Kidney (tissue), 13 donors: ENCODE measurements at regions not wholly inside any gene's neighbourhood (a gene's known extent, or its start where the extent isn't known, plus 50 kb on each side); places are given as distances from the start of the nearest gene placed in this dataset.

Source experiments
- DNase-seq, 5 donors: peaks; one replicate each; pipeline ENCODE4 v3.0.0-alpha.2; 2013 to 2020
- FAIRE-seq: peaks from 2 replicates; lab custom pipeline; 2012; peaks lifted over from hg19 to GRCh38; lab: Jason Lieb, UNC
- H3K27ac ChIP-seq, 2 donors: one replicate each; pipeline ENCODE4 v1.7.0; 2013; ENCODE audit warnings: low read depth in 2 of 2, low read length in 2 of 2, inconsistent platforms in 1 of 2
- H3K27me3 ChIP-seq: one replicate; pipeline ENCODE4 v1.7.1; 2013; ENCODE audit warnings: low read length, inconsistent platforms; ENCODE audit not compliant: control insufficient read depth, insufficient read depth
- H3K36me3 ChIP-seq, 3 donors: one replicate each; pipeline versions ENCODE4 v1.7.0 to v1.7.1; 2013; ENCODE audit warnings: low read length in 3 of 3, control low read depth in 1 of 3, inconsistent platforms in 1 of 3; ENCODE audit not compliant: insufficient read depth in 3 of 3, control insufficient read depth in 2 of 3
- H3K4me1 ChIP-seq, 3 donors: one replicate each; pipeline versions ENCODE4 v1.7.0 to v1.7.1; 2013; ENCODE audit warnings: low read length in 3 of 3, inconsistent platforms in 1 of 3, low read depth in 1 of 3; ENCODE audit not compliant: control insufficient read depth in 2 of 3, insufficient read depth in 2 of 3
- H3K4me3 ChIP-seq, 3 donors: one replicate each; pipeline versions ENCODE4 v1.7.0 to v1.8.1; 2013; ENCODE audit warnings: low read length in 3 of 3, control low read depth in 1 of 3, inconsistent platforms in 1 of 3
- H3K9ac ChIP-seq, 3 donors: one replicate each; pipeline versions ENCODE4 v1.7.0 to v1.7.1; 2013; ENCODE audit warnings: low read length in 3 of 3, control low read depth in 1 of 3, inconsistent platforms in 1 of 3
- H3K9me3 ChIP-seq, 3 donors: one replicate each; pipeline versions ENCODE4 v1.7.0 to v1.7.1; 2013; ENCODE audit warnings: low read length in 3 of 3, control low read depth in 1 of 3, inconsistent platforms in 1 of 3; ENCODE audit not compliant: control insufficient read depth in 2 of 3, insufficient read depth in 1 of 3
- CTCF ChIP-seq: IDR thresholded peaks from 3 replicates; pipeline ENCODE4 v1.5.1; 2012; ENCODE audit warnings: mild to moderate bottlenecking, moderate library complexity, borderline replicate concordance; ENCODE audit not compliant: insufficient read depth; ENCODE audit errors: extremely low read depth
- intact Hi-C: fragments of 100-400 bp; cut with DNase I; formaldehyde crosslinking; loops from one replicate; pipeline ENCODE4 v1.11.1; 2022
- donor health status: control.
- donor health status: control.
- donor health status: control.
- donor health status: control.
- donor health status: control.
- donor health status: DM: yes; HTN: yes; CAD: no.
- donor health status: Normal renal cell carcinoma (clear cell type).

- no peak overlapping the region for H3K27ac ChIP-seq
- no peaks in the 10 kb centered on the region for H3K27me3 ChIP-seq
- H3K4me1 ChIP-seq: peaks cover 3 to 4% (median 3%) of the 10 kb centered on the region in 3 donors
- H3K4me3 ChIP-seq: no peak overlapping the region
- intact Hi-C loops: no loop called here
- no peaks in the 10 kb centered on the region for H3K36me3 ChIP-seq
- H3K9ac ChIP-seq: no peak overlapping the region
- FAIRE-seq (no peak), DNase-seq (no peak)
- TF ChIP-seq CTCF: no peak
- peaks cover 0 to 6% (median 0%) of the 10 kb centered on the region in 3 donors for H3K9me3 ChIP-seq
Observed at GRCh38 chr2:237024255-237024654, 61.4 kb upstream of the COPS8 start.

- no peak overlapping the region for H3K9ac ChIP-seq
- intact Hi-C loops: no loop called here
- TF ChIP-seq CTCF: no peak
- peaks cover 0 to 6% (median 0%) of the 10 kb centered on the region in 3 donors for H3K9me3 ChIP-seq
- no peaks in the 10 kb centered on the region for H3K36me3 ChIP-seq
- peak in 2 of 5 donors; percentile 21 to 60 for DNase-seq
- no peaks in the 10 kb centered on the region for H3K27me3 ChIP-seq
- H3K4me1 ChIP-seq: peaks cover 3 to 4% (median 3%) of the 10 kb centered on the region in 3 donors
- H3K4me3 ChIP-seq: no peak overlapping the region
- H3K27ac ChIP-seq: peak overlapping the region; percentile 64 to 76
- no peak for FAIRE-seq
Observed at GRCh38 chr2:237025090-237025865, 60.4 kb upstream of the COPS8 start.

- FAIRE-seq: peak; percentile 15
- intact Hi-C loops: no loop called here
Observed at GRCh38 chr2:237026981-237027711, 58.5 kb upstream of the COPS8 start.

More at GRCh38 chr2:237026981-237027711, 58.5 kb upstream of the COPS8 start:
- peak in 4 of 5 donors; percentile 81 to 89 (median 84) for DNase-seq
- H3K9me3 ChIP-seq: peaks cover 0 to 6% (median 0%) of the 10 kb centered on the region in 3 donors
- H3K4me3 ChIP-seq: no peak overlapping the region
- H3K4me1 ChIP-seq: peaks cover 3 to 4% (median 3%) of the 10 kb centered on the region in 3 donors
- H3K27ac ChIP-seq: no peak overlapping the region
- H3K27me3 ChIP-seq: no peaks in the 10 kb centered on the region
- no peaks in the 10 kb centered on the region for H3K36me3 ChIP-seq
- TF ChIP-seq CTCF: peak; percentile 95
- peak overlapping the region in 1 of 3 donors; percentile 2 for H3K9ac ChIP-seq
